Fibroblast of lung (primary cell): ENCODE measurements at regions not wholly inside any gene's neighbourhood (a gene's known extent, or its start where the extent isn't known, plus 50 kb on each side); places are given as distances from the start of the nearest gene placed in this dataset.

Source experiments
- CTCF ChIP-seq, 2 donors: IDR thresholded peaks in 1 of 2; conservative IDR thresholded peaks in 1 of 2; 1 replicate in 1 of 2; 2 replicates in 1 of 2; pipeline ENCODE4 v1.5.1; 2011 to 2012; ENCODE audit warnings: low read length in 2 of 2, control low read depth in 1 of 2, inconsistent platforms in 1 of 2, low read depth in 1 of 2, mild to moderate bottlenecking in 1 of 2
- EZH2 ChIP-seq: IDR thresholded peaks from 2 replicates; pipeline ENCODE4 v1.5.1; 2012; ENCODE audit warnings: low read length, control low read depth, mild to moderate bottlenecking; ENCODE audit errors: missing control alignments

GRCh38 chr20:39264506-39265172, 302.5 kb downstream of the DHX35 start:
- no peak for TF ChIP-seq EZH2
- TF ChIP-seq CTCF (conservative IDR thresholded peaks at IDR 0.05 in 1 of 2, IDR thresholded peaks at IDR 0.05 in 1 of 2; ENCODE audit: low read depth in 1 of 2, low read length in 2 of 2), result peak; percentile 81 to 94
